GM23338 (cell line): ENCODE measurements at regions not wholly inside any gene's neighbourhood (a gene's known extent, or its start where the extent isn't known, plus 50 kb on each side); places are given as distances from the start of the nearest gene placed in this dataset.

Source experiments
- ATAC-seq: fragments of 200-7000 bp; cut with Tn5 transposase; 3 replicates; pipeline ENCODE4 v1.9.1; 2020
- DNase-seq: peaks from one replicate; pipeline ENCODE4 v3.0.0-alpha.2; 2015; ENCODE audit warnings: low spot score
- H2AFZ ChIP-seq: fragments of 200-600 bp; sonication (generic); 2 replicates; pipeline ENCODE4 v1.8.0; 2016; ENCODE audit warnings: antibody characterized with exemption, mild to moderate bottlenecking, moderate library complexity
- H3F3A ChIP-seq: fragments of 200-600 bp; sonication (generic); replicated peaks from 2 replicates; pipeline ENCODE4 v1.8.0; 2017; ENCODE audit warnings: antibody characterized with exemption, mixed run types, low read depth
- H3K27ac ChIP-seq: fragments of 200-600 bp; sonication (generic); 2 replicates; pipeline ENCODE4 v1.6.1; 2016; ENCODE audit warnings: low read depth
- H3K27me3 ChIP-seq: fragments of 200-600 bp; sonication (generic); 2 replicates; pipeline ENCODE4 v1.8.0; 2016; ENCODE audit warnings: mild to moderate bottlenecking, mixed run types, moderate library complexity; ENCODE audit not compliant: insufficient read depth
- H3K36me3 ChIP-seq: fragments of 200-600 bp; sonication (generic); 2 replicates; pipeline ENCODE4 v1.8.0; 2016; ENCODE audit warnings: mild to moderate bottlenecking; ENCODE audit not compliant: insufficient read depth
- H3K4me1 ChIP-seq: fragments of 200-600 bp; sonication (generic); 2 replicates; pipeline ENCODE4 v1.8.0; 2016; ENCODE audit warnings: mild to moderate bottlenecking, moderate library complexity; ENCODE audit not compliant: insufficient read depth
- H3K4me2 ChIP-seq: fragments of 200-600 bp; sonication (generic); 2 replicates; pipeline ENCODE4 v1.7.1; 2017; ENCODE audit warnings: mixed run types
- H3K4me3 ChIP-seq: fragments of 200-600 bp; sonication (generic); 2 replicates; pipeline ENCODE4 v1.6.1; 2016; ENCODE audit warnings: mixed run types
- H3K79me2 ChIP-seq: fragments of 200-600 bp; sonication (generic); replicated peaks from 2 replicates; pipeline ENCODE4 v1.8.0; 2017; ENCODE audit warnings: mild to moderate bottlenecking; ENCODE audit not compliant: insufficient read depth
- H3K9me2 ChIP-seq: fragments of 200-600 bp; sonication (generic); 2 replicates; pipeline ENCODE4 v1.8.0; 2017; ENCODE audit not compliant: insufficient read depth
- H4K20me1 ChIP-seq: fragments of 200-600 bp; sonication (generic); replicated peaks from 2 replicates; pipeline ENCODE4 v1.8.0; 2017; ENCODE audit warnings: mild to moderate bottlenecking; ENCODE audit not compliant: insufficient read depth
- H3K27ac Mint-ChIP-seq: 2 replicates; pipeline ENCODE4 v1.8.0; 2020; ENCODE audit warnings: inconsistent platforms, mild to moderate bottlenecking, moderate library complexity, mixed read lengths
- H3K27me3 Mint-ChIP-seq: 3 replicates; pipeline ENCODE4 v1.8.0; 2022; ENCODE audit warnings: low read depth, mild to moderate bottlenecking, moderate library complexity, mixed read lengths, inconsistent platforms; ENCODE audit not compliant: insufficient read depth, poor library complexity
- H3K36me3 Mint-ChIP-seq: 3 replicates; pipeline ENCODE4 v1.8.0; 2021; ENCODE audit warnings: low read depth, mild to moderate bottlenecking, inconsistent platforms, moderate library complexity, mixed read lengths
- H3K4me1 Mint-ChIP-seq: 3 replicates; pipeline ENCODE4 v1.8.0; 2020; ENCODE audit warnings: mild to moderate bottlenecking, inconsistent platforms, mixed read lengths
- H3K4me3 Mint-ChIP-seq: 3 replicates; pipeline ENCODE4 v1.8.0; 2021; ENCODE audit warnings: moderate library complexity, mild to moderate bottlenecking, inconsistent platforms, mixed read lengths
- H3K9me3 Mint-ChIP-seq: 3 replicates; pipeline ENCODE4 v1.8.0; 2020; ENCODE audit warnings: moderate library complexity, mild to moderate bottlenecking, inconsistent platforms, mixed read lengths
- CTCF ChIP-seq, 2 experiments: fragments of 200-600 bp in 1 of 2; sonication (generic) in 1 of 2; conservative IDR thresholded peaks; 2 replicates each; pipeline versions ENCODE4 v1.5.1 to v1.6.1; 2016 to 2017; ENCODE audit warnings: antibody characterized with exemption in 2 of 2, low read depth in 2 of 2, mild to moderate bottlenecking in 2 of 2, moderate library complexity in 1 of 2
- ETS1 ChIP-seq: IDR thresholded peaks from 2 replicates; pipeline ENCODE4 v1.6.1; 2016; ENCODE audit warnings: antibody characterized with exemption
- EZH2 ChIP-seq: fragments of 200-600 bp; sonication (generic); IDR thresholded peaks from one replicate; pipeline ENCODE4 v1.8.0; 2017; ENCODE audit warnings: antibody characterized with exemption, mild to moderate bottlenecking, low read depth; ENCODE audit not compliant: unreplicated experiment
- EZH2phosphoT487 ChIP-seq: fragments of 200-600 bp; sonication (generic); IDR thresholded peaks from one replicate; pipeline ENCODE4 v1.8.1; 2018; ENCODE audit warnings: antibody characterized with exemption; ENCODE audit not compliant: unreplicated experiment
- JUNB ChIP-seq: IDR thresholded peaks from one replicate; pipeline ENCODE4 v1.6.1; 2016; ENCODE audit warnings: antibody characterized with exemption; ENCODE audit not compliant: unreplicated experiment
- NANOG ChIP-seq: IDR thresholded peaks from 2 replicates; pipeline ENCODE4 v1.6.1; 2016; ENCODE audit warnings: antibody characterized with exemption, borderline replicate concordance
- POLR2AphosphoS5 ChIP-seq: IDR thresholded peaks from 2 replicates; pipeline ENCODE4 v1.6.1; 2016; ENCODE audit warnings: antibody characterized with exemption, low read depth
- REST ChIP-seq: IDR thresholded peaks from one replicate; pipeline ENCODE4 v1.6.1; 2018; ENCODE audit warnings: antibody characterized with exemption; ENCODE audit not compliant: unreplicated experiment
- STAT1 ChIP-seq: IDR thresholded peaks from one replicate; pipeline ENCODE4 v1.6.1; 2016; ENCODE audit warnings: antibody characterized with exemption; ENCODE audit not compliant: unreplicated experiment
- ZNF114 ChIP-seq: fragments of 250-450 bp; sonication (Bioruptor Pico); IDR thresholded peaks from 2 replicates; pipeline ENCODE4 v1.5.0; 2020; ENCODE audit warnings: mild to moderate bottlenecking, moderate library complexity
- ZNF331 ChIP-seq: fragments of 250-450 bp; sonication (Bioruptor Pico); IDR thresholded peaks from 2 replicates; pipeline ENCODE4 v1.5.0; 2020; ENCODE audit warnings: low read depth, mild to moderate bottlenecking, moderate library complexity

GRCh38 chr11:80778432-80778831, 1337.6 kb upstream of the TENM4 start:
- H3K27me3 ChIP-seq = no peaks in the 10 kb centered on the region
- Mint-ChIP-seq H3K4me1 (peaks cover 37% of the 10 kb centered on the region), H3K36me3 (no peaks in the 10 kb centered on the region), H3K9me3 (peaks cover 4% of the 10 kb centered on the region; the same call in 2 of the 3 replicates), H3K27ac (peak overlapping the region; percentile 40; the same call in 1 of the 2 replicates), H3K4me3 (no peak overlapping the region), H3K27me3 (no peaks in the 10 kb centered on the region)
- DNase-seq (no peak), ATAC-seq (no peak; the same call in 2 of the 3 replicates)
- no peak overlapping the region for H3K27ac ChIP-seq
- no peaks in the 10 kb centered on the region for H3K36me3 ChIP-seq
- no peaks in the 10 kb centered on the region for H4K20me1 ChIP-seq
- H3K79me2 ChIP-seq = no peaks in the 10 kb centered on the region
- H3F3A ChIP-seq = no peaks in the 10 kb centered on the region
- H2AFZ ChIP-seq = peak overlapping the region; percentile 61; the same call in 1 of the 2 replicates
- H3K4me3 ChIP-seq = no peak overlapping the region
- H3K4me2 ChIP-seq = no peak overlapping the region
- TF ChIP-seq CTCF (conservative IDR thresholded peaks at IDR 0.05; ENCODE audit: low read depth in 2 of 2) = no peak
- no peak for TF ChIP-seq EZH2
- no peak for TF ChIP-seq JUNB
- no peak for TF ChIP-seq REST
- TF ChIP-seq EZH2phosphoT487 = no peak
- TF ChIP-seq ZNF331 (CRISPR knock-in tag) = no peak
- peaks cover 12% of the 10 kb centered on the region for H3K9me2 ChIP-seq
- peaks cover 32% of the 10 kb centered on the region for H3K4me1 ChIP-seq

GRCh38 chr11:80773919-80774318, 1333.1 kb upstream of the TENM4 start:
- Histone ChIP-seq H3K27ac (no peak overlapping the region), H3F3A (no peaks in the 10 kb centered on the region), H3K4me2 (no peak overlapping the region), H3K4me3 (no peak overlapping the region), H2AFZ (no peak overlapping the region), H3K4me1 (0 out of 2 replicates have a peak, but pooled peaks cover 10% of the 10 kb centered on the region), H3K36me3 (no peaks in the 10 kb centered on the region), H3K79me2 (no peaks in the 10 kb centered on the region), H3K9me2 (peaks cover 12% of the 10 kb centered on the region), H4K20me1 (no peaks in the 10 kb centered on the region), H3K27me3 (no peaks in the 10 kb centered on the region)
- ATAC-seq (no peak), DNase-seq (no peak)
- peaks cover 17% of the 10 kb centered on the region; the same call in 2 of the 3 replicates for H3K4me1 Mint-ChIP-seq
- H3K36me3 Mint-ChIP-seq = no peaks in the 10 kb centered on the region
- peaks cover 5% of the 10 kb centered on the region; the same call in 2 of the 3 replicates for H3K9me3 Mint-ChIP-seq
- no peaks in the 10 kb centered on the region for H3K27me3 Mint-ChIP-seq
- no peak overlapping the region for H3K27ac Mint-ChIP-seq
- H3K4me3 Mint-ChIP-seq = no peak overlapping the region
- TF ChIP-seq POLR2AphosphoS5 = no peak
- no peak for TF ChIP-seq EZH2
- TF ChIP-seq CTCF (conservative IDR thresholded peaks at IDR 0.05; ENCODE audit: low read depth in 2 of 2) = no peak
- no peak for TF ChIP-seq ETS1
- no peak for TF ChIP-seq NANOG
- no peak for TF ChIP-seq REST
- no peak for TF ChIP-seq ZNF114 (CRISPR knock-in tag)
- no peak for TF ChIP-seq JUNB
- TF ChIP-seq STAT1 = no peak
- no peak for TF ChIP-seq ZNF331 (CRISPR knock-in tag)
